Stimulated activated CD4-positive, alpha-beta T cell treated with anti-CD3 and anti-CD28 coated beads, Interleukin-4, amount 100 ng/mL, for 48 hours (primary cell): ENCODE measurements at regions not wholly inside any gene's neighbourhood (a gene's known extent, or its start where the extent isn't known, plus 50 kb on each side); places are given as distances from the start of the nearest gene placed in this dataset.

Source experiments
- DNase-seq, 2 donors: peaks; one replicate each; pipeline ENCODE4 v3.0.0-alpha.2; 2020; ENCODE audit warnings: low read depth in 2 of 2

DNA sequence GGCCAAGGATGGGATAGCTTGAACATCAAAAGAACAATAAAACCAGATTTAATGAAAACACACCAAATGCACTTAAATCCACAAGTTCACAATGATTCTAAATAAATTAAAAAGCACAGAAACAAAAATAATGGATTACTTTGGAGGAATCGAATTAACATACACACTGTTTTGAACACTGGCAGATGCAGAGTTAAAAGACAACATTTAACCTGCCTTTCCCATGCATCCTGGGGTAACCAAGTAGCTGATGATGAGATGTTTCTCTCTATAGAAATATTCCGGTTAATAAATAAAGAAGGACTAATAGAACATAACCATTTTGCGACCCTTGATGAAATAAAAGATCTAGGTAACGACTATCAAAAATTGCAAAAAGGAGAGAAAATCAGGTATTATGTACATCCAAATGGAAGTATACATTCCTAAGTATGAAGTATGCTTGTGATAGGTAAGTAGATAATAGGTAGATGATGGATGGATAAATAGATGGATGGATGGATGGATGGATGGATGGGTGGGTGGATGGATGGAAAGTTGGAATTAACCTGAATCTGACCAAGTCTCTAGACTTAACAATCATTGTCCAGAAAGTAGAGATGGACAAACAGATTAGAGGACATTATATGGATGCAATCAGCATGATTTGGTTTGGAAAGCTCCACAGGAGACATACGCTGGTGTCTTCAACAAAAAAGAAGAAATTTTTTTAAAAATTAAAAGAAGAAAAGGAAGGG, 57.4 kb upstream of the MYCN start:
- no peak for DNase-seq

DNA sequence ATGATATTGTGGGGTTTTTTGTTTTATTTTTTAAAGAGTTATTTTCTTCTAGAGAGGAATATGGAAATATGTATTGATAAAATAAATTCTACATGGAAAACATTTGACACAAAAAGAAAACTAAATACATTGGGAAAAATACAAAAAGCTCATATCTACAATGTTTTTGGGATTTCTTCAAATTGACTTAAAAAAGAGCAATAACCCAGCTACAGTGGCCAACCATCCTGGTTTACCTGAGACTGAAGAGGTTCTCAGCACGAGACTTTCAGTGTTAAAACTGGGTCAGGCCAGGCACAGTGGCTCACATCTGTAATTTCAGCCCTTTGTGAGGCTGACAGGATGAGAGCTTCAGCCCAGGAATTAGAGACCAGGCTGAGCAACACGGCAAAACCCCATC, 56.7 kb upstream of the MYCN start:
- DNase-seq = no peak

- DNase-seq = no peak
Measured at GRCh38 chr2:15884790-15885189, 55.6 kb upstream of the MYCN start.

DNA sequence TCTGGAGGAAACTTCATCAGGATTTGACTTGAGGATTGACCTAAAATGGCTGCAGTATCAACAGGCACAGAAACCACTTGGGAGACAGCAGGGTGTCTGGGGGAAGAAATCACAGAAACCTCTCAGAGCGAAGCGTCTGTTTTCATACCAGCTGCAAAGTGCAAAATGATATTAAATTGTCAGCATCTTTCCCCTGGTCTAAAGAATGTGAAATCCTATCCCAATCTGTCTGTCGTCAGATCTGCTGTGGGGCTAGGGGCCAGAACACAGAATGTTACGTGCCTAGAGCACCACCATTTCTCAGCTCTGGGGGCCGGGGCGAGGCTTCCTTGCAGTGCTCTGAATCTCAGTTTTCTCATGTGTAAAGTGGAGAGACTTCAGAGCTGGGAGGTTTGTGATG, 54.1 kb upstream of the MYCN start:
- DNase-seq = no peak

- no peak for DNase-seq
Measured at GRCh38 chr2:15889442-15890123, 50.8 kb upstream of the MYCN start.

DNA sequence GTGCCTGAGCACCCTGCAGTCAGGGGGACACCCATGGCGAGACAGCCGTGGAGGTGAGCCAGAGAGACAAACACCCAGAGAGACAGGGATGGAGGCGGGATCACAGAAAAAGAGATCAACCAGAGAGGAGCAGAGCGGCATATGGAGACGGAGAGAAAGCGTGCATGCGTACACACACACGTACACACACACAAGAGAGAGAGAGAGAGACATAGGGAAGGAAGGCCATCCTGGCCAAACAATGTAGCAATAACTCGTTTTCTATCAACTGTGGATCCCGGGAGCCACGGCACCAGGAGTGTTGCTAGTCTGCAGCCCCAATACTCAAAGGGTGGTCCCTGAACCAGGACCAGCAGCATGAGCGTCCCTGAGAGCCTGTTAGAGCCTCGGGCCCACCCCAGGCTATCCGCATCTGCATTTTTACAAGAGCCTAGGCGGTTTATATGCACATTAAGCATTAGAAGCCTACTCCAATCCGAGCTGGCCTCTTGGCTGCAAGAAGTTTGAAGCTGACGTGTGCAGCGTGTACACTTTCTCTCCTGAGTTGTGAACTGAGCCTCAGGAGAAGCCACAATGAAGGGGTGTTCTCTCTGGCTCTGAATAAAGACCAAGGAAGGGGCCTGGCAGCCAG, 50.1 kb upstream of the MYCN start:
- DNase-seq = no peak
